Osteoblast (primary cell): ENCODE measurements at regions not wholly inside any gene's neighbourhood (a gene's known extent, or its start where the extent isn't known, plus 50 kb on each side); places are given as distances from the start of the nearest gene placed in this dataset.

ENCODE experiments used
- DNase-seq: peaks from one replicate; pipeline ENCODE4 v3.0.0; 2011; ENCODE audit warnings: low spot score, mixed read lengths; ENCODE audit not compliant: insufficient read length; ENCODE audit errors: missing footprints
- H2AFZ ChIP-seq: 2 replicates; pipeline ENCODE4 v1.6.0; 2011; ENCODE audit warnings: mild to moderate bottlenecking, low read length
- H3K27ac ChIP-seq: 2 replicates; pipeline ENCODE4 v1.5.1; 2011; ENCODE audit warnings: mild to moderate bottlenecking, low read depth, low read length, moderate library complexity
- H3K27me3 ChIP-seq: 2 replicates; pipeline ENCODE4 v1.6.0; 2012; ENCODE audit warnings: mild to moderate bottlenecking, control low read depth, inconsistent platforms, low read length, moderate library complexity; ENCODE audit not compliant: insufficient read depth
- H3K36me3 ChIP-seq: 2 replicates; pipeline ENCODE4 v1.5.1; 2011; ENCODE audit warnings: mild to moderate bottlenecking, low read length, control low read depth, moderate library complexity; ENCODE audit not compliant: insufficient read depth
- H3K4me1 ChIP-seq: 2 replicates; pipeline ENCODE4 v1.5.1; 2011; ENCODE audit warnings: mild to moderate bottlenecking, low read length, control low read depth, moderate library complexity; ENCODE audit not compliant: insufficient read depth
- H3K4me2 ChIP-seq: 2 replicates; pipeline ENCODE4 v1.6.0; 2011; ENCODE audit warnings: mild to moderate bottlenecking, low read length; ENCODE audit not compliant: insufficient read depth
- H3K4me3 ChIP-seq: fragments of 200-600 bp; sonication (generic); 3 replicates; pipeline ENCODE4 v1.5.1; 2012; ENCODE audit warnings: mild to moderate bottlenecking, low read length, inconsistent platforms; ENCODE audit not compliant: insufficient read depth
- H3K79me2 ChIP-seq: 2 replicates; pipeline ENCODE4 v1.6.0; 2012; ENCODE audit warnings: mild to moderate bottlenecking, low read length, control low read depth, inconsistent platforms; ENCODE audit not compliant: insufficient read depth
- H3K9me3 ChIP-seq: 2 replicates; pipeline ENCODE4 v1.5.1; 2011; ENCODE audit warnings: low read depth, low read length, control low read depth
- H4K20me1 ChIP-seq: 2 replicates; pipeline ENCODE4 v1.6.0; 2012; ENCODE audit warnings: mild to moderate bottlenecking, low read length, control low read depth; ENCODE audit not compliant: insufficient read depth
- CTCF ChIP-seq: IDR thresholded peaks from 2 replicates; pipeline ENCODE4 v1.5.1; 2011; ENCODE audit warnings: mild to moderate bottlenecking, low read depth, low read length, moderate library complexity; ENCODE audit errors: extremely low read depth

GRCh38 chr4:38491854-38492478 is 172.0 kb upstream of the KLF3 start:
- Histone ChIP-seq H4K20me1 (no peaks in the 10 kb centered on the region), H3K79me2 (no peaks in the 10 kb centered on the region), H3K4me1 (no peaks in the 10 kb centered on the region), H3K4me3 (no peak overlapping the region), H2AFZ (no peak overlapping the region), H3K4me2 (no peak overlapping the region), H3K36me3 (no peaks in the 10 kb centered on the region), H3K27me3 (no peaks in the 10 kb centered on the region), H3K27ac (no peak overlapping the region), H3K9me3 (no peaks in the 10 kb centered on the region)
- no peak for TF ChIP-seq CTCF
- no peak for DNase-seq

GRCh38 chr4:38493066-38493465 is 170.9 kb upstream of the KLF3 start:
- Histone ChIP-seq H3K27me3 (no peaks in the 10 kb centered on the region), H3K4me1 (no peaks in the 10 kb centered on the region), H3K9me3 (no peaks in the 10 kb centered on the region), H3K4me2 (no peak overlapping the region), H3K4me3 (no peak overlapping the region), H4K20me1 (no peaks in the 10 kb centered on the region), H2AFZ (no peak overlapping the region), H3K27ac (no peak overlapping the region), H3K36me3 (no peaks in the 10 kb centered on the region), H3K79me2 (no peaks in the 10 kb centered on the region)
- TF ChIP-seq CTCF: no peak
- no peak for DNase-seq

- no peaks in the 10 kb centered on the region for H3K27me3 ChIP-seq
- no peaks in the 10 kb centered on the region for H4K20me1 ChIP-seq
- H3K4me1 ChIP-seq: no peaks in the 10 kb centered on the region
- no peaks in the 10 kb centered on the region for H3K9me3 ChIP-seq
- no peaks in the 10 kb centered on the region for H3K79me2 ChIP-seq
- H3K4me2 ChIP-seq: no peak overlapping the region
- no peak overlapping the region for H3K4me3 ChIP-seq
- no peak for DNase-seq
- no peaks in the 10 kb centered on the region for H3K36me3 ChIP-seq
- TF ChIP-seq CTCF: no peak
- H3K27ac ChIP-seq: no peak overlapping the region
- H2AFZ ChIP-seq: no peak overlapping the region
These were observed 168.6 kb upstream of the KLF3 start for GRCh38 chr4:38495446-38495845.

GRCh38 chr4:38497121-38497520 is 166.9 kb upstream of the KLF3 start:
- peak; percentile 29 for DNase-seq

More at GRCh38 chr4:38497121-38497520, 166.9 kb upstream of the KLF3 start:
- TF ChIP-seq CTCF: no peak
- H3K79me2 ChIP-seq: no peaks in the 10 kb centered on the region
- no peaks in the 10 kb centered on the region for H3K36me3 ChIP-seq
- no peak overlapping the region for H3K27ac ChIP-seq
- no peak overlapping the region for H3K4me3 ChIP-seq
- H2AFZ ChIP-seq: no peak overlapping the region
- no peaks in the 10 kb centered on the region for H3K9me3 ChIP-seq
- H3K27me3 ChIP-seq: no peaks in the 10 kb centered on the region
- H3K4me2 ChIP-seq: no peak overlapping the region
- no peaks in the 10 kb centered on the region for H4K20me1 ChIP-seq
- no peaks in the 10 kb centered on the region for H3K4me1 ChIP-seq
